ENCODE measurements at regions not wholly inside any gene's neighbourhood (a gene's known extent, or its start where the extent isn't known, plus 50 kb on each side); places are given as distances from the start of the nearest gene placed in this dataset.

DNA sequence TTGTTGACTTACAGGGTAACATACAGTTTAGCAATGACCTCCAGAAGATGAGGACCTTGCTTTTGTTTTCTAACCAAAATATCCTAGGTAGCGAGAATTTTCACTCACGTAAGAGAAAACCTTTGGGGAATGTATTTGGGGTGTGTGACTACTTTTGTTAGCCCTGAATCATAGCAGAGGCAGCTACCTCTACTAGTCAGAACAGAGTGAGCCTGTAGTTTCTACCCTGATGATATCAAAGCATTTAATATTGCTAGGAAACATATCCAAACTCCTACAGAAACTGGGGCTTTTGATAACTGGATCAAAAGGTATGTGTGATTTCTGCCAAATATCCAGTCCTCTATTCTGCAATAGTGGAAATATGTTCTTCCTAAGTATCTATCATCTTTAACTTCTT, 462.6 kb upstream of the ZEB2 start:
- WGBS (ENCODE audit: extremely low coverage, insufficient read length, low lambda C conversion rate) = no CpG with 5 or more reads among the region's 2 CpGs
- H3K27ac ChIP-seq (ENCODE audit: insufficient read length, low read depth, low read length) = no peak overlapping the region
- H2AFZ ChIP-seq (ENCODE audit: low read length) = no peak overlapping the region
- no peak overlapping the region for H3K23ac ChIP-seq (ENCODE audit: insufficient read length, low read depth, low read length)
- H3K9me3 Mint-ChIP-seq = peaks cover 24 to 26% of the 10 kb centered on the region in 2 experiments
- H3K4me3 Mint-ChIP-seq = no peak overlapping the region
- H3K4me1 Mint-ChIP-seq = no peaks in the 10 kb centered on the region
- H3K79me2 ChIP-seq (ENCODE audit: insufficient read depth, low read length) = no peaks in the 10 kb centered on the region
- TF ChIP-seq, protein P1, sequence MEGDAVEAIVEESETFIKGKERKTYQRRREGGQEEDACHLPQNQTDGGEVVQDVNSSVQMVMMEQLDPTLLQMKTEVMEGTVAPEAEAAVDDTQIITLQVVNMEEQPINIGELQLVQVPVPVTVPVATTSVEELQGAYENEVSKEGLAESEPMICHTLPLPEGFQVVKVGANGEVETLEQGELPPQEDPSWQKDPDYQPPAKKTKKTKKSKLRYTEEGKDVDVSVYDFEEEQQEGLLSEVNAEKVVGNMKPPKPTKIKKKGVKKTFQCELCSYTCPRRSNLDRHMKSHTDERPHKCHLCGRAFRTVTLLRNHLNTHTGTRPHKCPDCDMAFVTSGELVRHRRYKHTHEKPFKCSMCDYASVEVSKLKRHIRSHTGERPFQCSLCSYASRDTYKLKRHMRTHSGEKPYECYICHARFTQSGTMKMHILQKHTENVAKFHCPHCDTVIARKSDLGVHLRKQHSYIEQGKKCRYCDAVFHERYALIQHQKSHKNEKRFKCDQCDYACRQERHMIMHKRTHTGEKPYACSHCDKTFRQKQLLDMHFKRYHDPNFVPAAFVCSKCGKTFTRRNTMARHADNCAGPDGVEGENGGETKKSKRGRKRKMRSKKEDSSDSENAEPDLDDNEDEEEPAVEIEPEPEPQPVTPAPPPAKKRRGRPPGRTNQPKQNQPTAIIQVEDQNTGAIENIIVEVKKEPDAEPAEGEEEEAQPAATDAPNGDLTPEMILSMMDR (conservative IDR thresholded peaks at IDR 0.05) = no peak
- no peak overlapping the region for H3K4ac ChIP-seq (ENCODE audit: low read depth, low read length)
- no peak overlapping the region for H3T11ph ChIP-seq (ENCODE audit: low read length)
- H2BK5ac ChIP-seq (ENCODE audit: insufficient read length, low read length) = no peak overlapping the region
- H3K27me3 ChIP-seq (ENCODE audit: insufficient read depth, low read length) = no peaks in the 10 kb centered on the region
- H2BK15ac ChIP-seq (ENCODE audit: low read depth, low read length) = no peak overlapping the region
- H3K14ac ChIP-seq (ENCODE audit: insufficient read depth, low read length) = no peak overlapping the region
- H2BK20ac ChIP-seq (ENCODE audit: low read depth, low read length, poor library complexity, severe bottlenecking) = no peak overlapping the region
- H4K91ac ChIP-seq (ENCODE audit: insufficient read length, low read depth, low read length) = no peak overlapping the region
- H2BK120ac ChIP-seq (ENCODE audit: low read depth, low read length, poor library complexity, severe bottlenecking) = no peak overlapping the region
- H3K9ac ChIP-seq (ENCODE audit: extremely low read depth, insufficient read length, low read length) = no peak overlapping the region
- no peak for DNase-seq
- H4K8ac ChIP-seq (replicated peaks; ENCODE audit: insufficient read length, low read depth, low read length) = no peak overlapping the region
- H3K79me1 ChIP-seq (ENCODE audit: insufficient read depth, low read depth, low read length, poor library complexity, severe bottlenecking) = no peaks in the 10 kb centered on the region
- H4K20me1 ChIP-seq (ENCODE audit: control insufficient read depth, insufficient read depth, insufficient read length) = no peaks in the 10 kb centered on the region
- H3K27me3 Mint-ChIP-seq (ENCODE audit: low read depth) = no peaks in the 10 kb centered on the region
- H2BK12ac ChIP-seq (ENCODE audit: insufficient read length, low read depth, low read length) = no peak overlapping the region
- no peaks in the 10 kb centered on the region for H3K23me2 ChIP-seq (ENCODE audit: insufficient read length, low read depth, low read length, poor library complexity, severe bottlenecking)
- H3K9me3 ChIP-seq (ENCODE audit: control insufficient read depth, low read depth, low read length) = no peaks in the 10 kb centered on the region
- no peak overlapping the region for H3K56ac ChIP-seq (ENCODE audit: insufficient read length, low read depth, low read length)
- H4K5ac ChIP-seq (ENCODE audit: insufficient read length, low read depth, low read length) = no peak overlapping the region
- no peak overlapping the region for H3K18ac ChIP-seq (ENCODE audit: insufficient read length, low read depth, low read length)
- peaks cover 19 to 25% (median 23%) of the 10 kb centered on the region in 3 experiments for H3K36me3 Mint-ChIP-seq (ENCODE audit: insufficient read depth in 1 of 3, low read depth in 3 of 3)
- no peak overlapping the region for H3K4me2 ChIP-seq (ENCODE audit: insufficient read depth, insufficient read length, low read length)
- no peak overlapping the region for H2AK5ac ChIP-seq (ENCODE audit: insufficient read length, low read length)
- no peak overlapping the region for H3K27ac Mint-ChIP-seq
- no peaks in the 10 kb centered on the region for H3K4me1 ChIP-seq (ENCODE audit: insufficient read depth, low read length)
